HUES64 (cell line): ENCODE measurements at regions not wholly inside any gene's neighbourhood (a gene's known extent, or its start where the extent isn't known, plus 50 kb on each side); places are given as distances from the start of the nearest gene placed in this dataset.

Experiments used
- H3K27ac ChIP-seq: 2 replicates; pipeline ENCODE4 v1.7.0; 2013; ENCODE audit warnings: low read depth, low read length, inconsistent platforms
- H3K27me3 ChIP-seq: 2 replicates; pipeline ENCODE4 v1.6.1; 2013; ENCODE audit warnings: mild to moderate bottlenecking, low read length; ENCODE audit not compliant: insufficient read depth
- H3K36me3 ChIP-seq: 2 replicates; pipeline ENCODE4 v1.6.1; 2013; ENCODE audit warnings: mild to moderate bottlenecking, low read length; ENCODE audit not compliant: insufficient read depth
- H3K4me1 ChIP-seq: 2 replicates; pipeline ENCODE4 v1.6.1; 2013; ENCODE audit warnings: mild to moderate bottlenecking, low read length, moderate library complexity; ENCODE audit not compliant: insufficient read depth
- H3K4me3 ChIP-seq: 2 replicates; pipeline ENCODE4 v1.5.1; 2013; ENCODE audit warnings: mild to moderate bottlenecking, low read length, moderate library complexity
- H3K9ac ChIP-seq: 2 replicates; pipeline ENCODE4 v1.6.1; 2013; ENCODE audit warnings: mild to moderate bottlenecking, low read depth, low read length
- H3K9me3 ChIP-seq: 2 replicates; pipeline ENCODE4 v1.6.1; 2013; ENCODE audit warnings: low read depth, low read length; ENCODE audit not compliant: insufficient read depth
- WGBS: fragments of 150-250, 120-280 bp; methylation state at CpG from one replicate; pipeline ENCODE4 v1.1.7; 2013; ENCODE audit warnings: missing lambda C conversion rate; 5-methylcytosine and 5-hydroxymethylcytosine counted together

DNA sequence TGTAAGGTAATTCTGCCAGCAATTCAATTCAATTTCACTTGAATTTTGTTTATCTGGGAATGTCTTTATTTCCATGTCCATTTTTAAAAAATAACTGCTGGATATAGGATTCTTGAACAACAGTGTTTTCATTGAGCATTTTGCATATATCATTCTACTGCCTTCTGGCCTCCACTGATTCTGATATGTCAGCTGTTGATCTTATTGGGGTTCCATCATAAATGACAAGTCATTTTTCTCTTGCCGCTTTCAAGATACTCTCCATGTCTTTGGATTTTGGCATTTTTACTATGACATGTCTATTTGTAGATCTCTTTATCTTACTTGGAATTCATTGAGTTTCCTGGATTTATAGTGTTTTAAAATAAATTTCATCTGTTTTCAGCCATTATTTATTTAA, 180.5 kb upstream of the LMNTD1 start:
- Histone ChIP-seq H3K27ac (no peak overlapping the region), H3K27me3 (no peaks in the 10 kb centered on the region)
- WGBS, result 100% methylated on average over 1 of the region's 1 CpG

GRCh38 chr12:25734529-25735180, 181.6 kb upstream of the LMNTD1 start:
- WGBS, result 90% methylated on average over 1 of the region's 1 CpG
- H3K9me3 ChIP-seq, result peaks cover 3% of the 10 kb centered on the region; the same call in 1 of the 2 replicates
- H3K27me3 ChIP-seq, result no peaks in the 10 kb centered on the region
- H3K36me3 ChIP-seq, result no peaks in the 10 kb centered on the region
- H3K4me1 ChIP-seq, result peaks cover 6% of the 10 kb centered on the region; the same call in 1 of the 2 replicates
- H3K27ac ChIP-seq, result no peak overlapping the region
- H3K9ac ChIP-seq, result no peak overlapping the region
- H3K4me3 ChIP-seq, result no peak overlapping the region

More for the DNA sequence above, 180.5 kb upstream of the LMNTD1 start:
- peaks cover 6% of the 10 kb centered on the region; the same call in 1 of the 2 replicates for H3K4me1 ChIP-seq
- H3K9ac ChIP-seq, result no peak overlapping the region
- H3K4me3 ChIP-seq, result no peak overlapping the region
- no peaks in the 10 kb centered on the region for H3K36me3 ChIP-seq
- peaks cover 3% of the 10 kb centered on the region; the same call in 1 of the 2 replicates for H3K9me3 ChIP-seq

DNA sequence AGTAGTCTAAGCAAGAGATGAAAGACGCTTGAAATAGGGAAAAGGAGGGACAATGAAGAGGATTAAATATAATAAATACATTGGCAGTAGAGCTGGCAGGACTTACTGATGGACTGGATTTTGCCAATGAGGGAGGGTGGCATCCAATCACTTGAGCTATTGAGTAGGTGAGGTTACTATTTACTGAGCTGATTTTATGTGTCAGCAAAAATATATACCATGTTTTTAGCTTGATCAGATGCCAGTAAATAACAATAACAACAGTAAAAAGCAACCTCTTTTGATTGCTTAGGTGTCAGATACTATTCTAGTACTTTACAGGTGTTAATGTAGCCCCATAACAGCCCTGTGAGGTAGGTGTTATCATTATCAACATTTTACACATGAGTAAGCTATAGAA, 187.5 kb upstream of the LMNTD1 start:
- peaks cover 10% of the 10 kb centered on the region for H3K4me1 ChIP-seq
- peaks cover 3% of the 10 kb centered on the region; the same call in 1 of the 2 replicates for H3K9me3 ChIP-seq
- H3K4me3 ChIP-seq, result no peak overlapping the region

GRCh38 chr12:25741917-25742316, 188.8 kb upstream of the LMNTD1 start:
- Histone ChIP-seq H3K9ac (no peak overlapping the region), H3K36me3 (no peaks in the 10 kb centered on the region), H3K4me3 (no peak overlapping the region), H3K4me1 (peaks cover 10% of the 10 kb centered on the region), H3K27ac (no peak overlapping the region), H3K9me3 (peaks cover 3% of the 10 kb centered on the region; the same call in 1 of the 2 replicates), H3K27me3 (no peaks in the 10 kb centered on the region)
- 100% methylated on average over 1 of the region's 1 CpG for WGBS

More for the DNA sequence above, 187.5 kb upstream of the LMNTD1 start:
- no peak overlapping the region for H3K27ac ChIP-seq
- no peak overlapping the region for H3K9ac ChIP-seq
- H3K27me3 ChIP-seq, result no peaks in the 10 kb centered on the region
- 98% methylated on average over 1 of the region's 1 CpG for WGBS
- H3K36me3 ChIP-seq, result no peaks in the 10 kb centered on the region

DNA sequence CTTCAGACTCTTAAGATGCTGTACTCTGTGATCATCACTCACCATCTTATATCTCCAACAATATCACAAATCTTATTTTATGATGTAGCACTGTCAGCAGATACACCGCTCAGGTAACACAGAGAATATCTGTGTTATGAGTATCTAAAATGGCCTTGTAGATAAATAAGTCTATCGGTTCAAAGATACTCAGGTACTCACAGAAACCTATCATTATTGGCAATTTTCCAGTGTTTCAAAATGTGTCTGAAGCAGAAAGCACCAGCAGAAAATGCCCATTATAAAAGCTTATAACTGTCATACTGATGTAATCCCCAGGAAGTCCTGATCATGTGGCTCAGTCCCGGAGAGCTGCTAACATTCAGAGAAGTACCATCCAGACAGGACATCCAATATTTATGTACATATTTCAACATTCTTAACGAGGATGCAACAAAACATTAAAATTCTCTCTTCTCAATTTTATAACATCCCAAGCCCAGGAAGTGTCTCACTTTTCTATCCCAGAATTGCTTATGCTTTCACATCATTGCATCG, 190.7 kb upstream of the LMNTD1 start:
- Histone ChIP-seq H3K27ac (no peak overlapping the region), H3K4me3 (no peak overlapping the region), H3K4me1 (peaks cover 10% of the 10 kb centered on the region), H3K9me3 (no peaks in the 10 kb centered on the region), H3K36me3 (no peaks in the 10 kb centered on the region), H3K9ac (no peak overlapping the region), H3K27me3 (no peaks in the 10 kb centered on the region)
- WGBS, result 98% methylated on average over 5 of the region's 5 CpGs

GRCh38 chr12:25744313-25744712, 191.2 kb upstream of the LMNTD1 start:
- Histone ChIP-seq H3K9ac (no peak overlapping the region), H3K9me3 (no peaks in the 10 kb centered on the region), H3K36me3 (no peaks in the 10 kb centered on the region), H3K27me3 (no peaks in the 10 kb centered on the region), H3K4me3 (no peak overlapping the region), H3K4me1 (peaks cover 10% of the 10 kb centered on the region), H3K27ac (no peak overlapping the region)
- 65% methylated on average over 4 of the region's 4 CpGs for WGBS

DNA sequence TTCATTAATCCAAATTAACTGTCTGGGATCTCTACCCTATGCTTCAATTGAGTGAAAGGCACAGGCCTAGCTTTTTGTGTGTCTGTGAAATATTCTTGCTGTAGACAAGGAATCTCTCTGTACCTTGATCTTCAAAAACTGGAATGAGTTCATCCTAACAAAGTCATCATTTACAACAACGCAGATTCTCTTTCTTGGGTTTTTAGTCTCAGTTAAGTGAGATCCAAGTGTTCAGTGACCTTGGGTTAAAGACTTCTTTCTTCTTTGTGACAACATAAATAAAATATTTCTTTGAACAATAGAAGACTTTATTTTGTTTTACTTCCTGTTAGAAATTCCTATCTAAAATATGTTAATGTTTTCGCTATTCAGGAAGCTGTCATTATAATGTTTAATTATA, 192.2 kb upstream of the LMNTD1 start:
- no peak overlapping the region for H3K27ac ChIP-seq
- peaks cover 10% of the 10 kb centered on the region for H3K4me1 ChIP-seq
- H3K9ac ChIP-seq, result no peak overlapping the region
- no peaks in the 10 kb centered on the region for H3K9me3 ChIP-seq
- H3K4me3 ChIP-seq, result no peak overlapping the region
- no peaks in the 10 kb centered on the region for H3K27me3 ChIP-seq
- 100% methylated on average over 1 of the region's 2 CpGs for whole genome bisulfite sequencing
- no peaks in the 10 kb centered on the region for H3K36me3 ChIP-seq

DNA sequence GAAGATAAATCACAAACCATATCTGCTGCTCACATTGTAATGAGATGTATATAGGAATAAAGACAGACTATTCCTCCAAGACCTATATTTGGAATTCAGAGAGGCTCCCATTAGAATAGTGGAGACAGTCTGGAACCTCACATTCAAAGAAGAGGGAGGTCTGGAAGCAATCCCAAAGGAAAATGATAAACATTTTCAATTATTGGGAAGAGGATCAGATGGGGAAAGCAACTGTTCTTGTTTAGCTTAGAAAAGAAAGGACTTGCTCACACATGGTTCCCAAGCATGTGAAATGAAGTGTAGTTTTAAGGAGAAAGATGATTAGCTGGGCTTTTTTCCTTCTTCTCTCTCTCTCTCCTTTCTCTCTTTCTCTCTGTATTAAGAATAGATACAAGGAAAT, 193.0 kb upstream of the LMNTD1 start:
- Histone ChIP-seq H3K27ac (no peak overlapping the region), H3K27me3 (no peaks in the 10 kb centered on the region), H3K9ac (no peak overlapping the region), H3K4me1 (peaks cover 10% of the 10 kb centered on the region), H3K4me3 (no peak overlapping the region), H3K36me3 (no peaks in the 10 kb centered on the region), H3K9me3 (no peaks in the 10 kb centered on the region)

DNA sequence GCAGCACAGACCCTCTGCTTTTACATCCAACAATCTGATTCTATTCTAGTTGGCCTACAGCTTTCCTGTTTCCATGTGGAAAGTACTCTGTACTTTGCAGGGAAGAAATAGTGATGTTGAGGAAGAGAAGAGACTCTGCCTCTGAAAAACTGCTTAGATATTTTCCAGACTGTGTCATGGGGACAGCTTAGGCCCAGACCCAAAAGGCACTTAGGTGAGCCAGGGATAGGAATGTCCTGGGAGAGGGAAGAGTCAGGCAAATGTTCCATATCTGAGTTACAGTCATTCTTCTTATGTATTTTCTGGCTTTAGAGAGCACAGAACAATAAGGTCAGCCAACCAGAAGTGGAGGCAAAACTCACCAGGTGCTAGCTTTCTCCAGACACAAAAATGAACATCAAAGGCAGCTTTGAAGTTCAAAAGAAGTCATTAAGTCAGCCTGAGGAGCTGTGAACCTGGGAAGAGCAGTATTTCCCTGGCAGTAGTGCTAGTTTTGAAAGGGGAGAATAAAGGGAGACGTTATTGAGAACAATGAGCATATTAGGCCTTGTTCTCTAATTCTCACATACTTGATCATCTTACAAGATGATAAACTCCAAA, 199.7 kb upstream of the LMNTD1 start:
- Histone ChIP-seq H3K36me3 (no peaks in the 10 kb centered on the region), H3K9me3 (no peaks in the 10 kb centered on the region), H3K9ac (no peak overlapping the region), H3K27me3 (no peaks in the 10 kb centered on the region), H3K27ac (no peak overlapping the region), H3K4me1 (no peaks in the 10 kb centered on the region), H3K4me3 (no peak overlapping the region)
- WGBS, result 80% methylated on average over 1 of the region's 1 CpG

GRCh38 chr12:25755136-25755970, 202.3 kb upstream of the LMNTD1 start:
- no peaks in the 10 kb centered on the region for H3K9me3 ChIP-seq
- 70% methylated on average over 3 of the region's 4 CpGs for WGBS
- no peaks in the 10 kb centered on the region for H3K4me1 ChIP-seq
- no peak overlapping the region for H3K4me3 ChIP-seq
- H3K27me3 ChIP-seq, result no peaks in the 10 kb centered on the region
- no peak overlapping the region for H3K9ac ChIP-seq
- H3K27ac ChIP-seq, result no peak overlapping the region
- no peaks in the 10 kb centered on the region for H3K36me3 ChIP-seq

DNA sequence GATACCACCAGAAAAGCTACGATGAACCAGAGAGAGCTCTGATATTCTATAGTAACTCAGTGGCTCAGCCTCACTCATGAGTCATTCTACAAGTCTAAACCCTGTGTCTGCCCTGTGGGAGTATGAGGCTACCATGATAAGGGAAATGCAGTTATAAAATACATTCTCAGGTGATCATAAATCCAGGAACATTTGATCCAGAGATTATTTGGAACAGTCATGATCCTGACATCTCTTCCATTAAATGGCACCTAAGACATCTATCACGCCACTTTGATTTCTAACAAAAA, 202.6 kb upstream of the RASSF8 start:
- 90% methylated on average over 2 of the region's 2 CpGs for WGBS
- H3K9me3 ChIP-seq, result no peaks in the 10 kb centered on the region
- no peaks in the 10 kb centered on the region for H3K4me1 ChIP-seq
- no peak overlapping the region for H3K4me3 ChIP-seq
- H3K36me3 ChIP-seq, result no peaks in the 10 kb centered on the region
- H3K27me3 ChIP-seq, result no peaks in the 10 kb centered on the region
- H3K27ac ChIP-seq, result no peak overlapping the region
- no peak overlapping the region for H3K9ac ChIP-seq
